NCI-H526 (cell line): ENCODE measurements at regions not wholly inside any gene's neighbourhood (a gene's known extent, or its start where the extent isn't known, plus 50 kb on each side); places are given as distances from the start of the nearest gene placed in this dataset.

Experiments used
- DNase-seq, 2 experiments: peaks; one replicate each; lab custom pipeline; 2025; lab: John Stamatoyannopoulos, UW

DNA sequence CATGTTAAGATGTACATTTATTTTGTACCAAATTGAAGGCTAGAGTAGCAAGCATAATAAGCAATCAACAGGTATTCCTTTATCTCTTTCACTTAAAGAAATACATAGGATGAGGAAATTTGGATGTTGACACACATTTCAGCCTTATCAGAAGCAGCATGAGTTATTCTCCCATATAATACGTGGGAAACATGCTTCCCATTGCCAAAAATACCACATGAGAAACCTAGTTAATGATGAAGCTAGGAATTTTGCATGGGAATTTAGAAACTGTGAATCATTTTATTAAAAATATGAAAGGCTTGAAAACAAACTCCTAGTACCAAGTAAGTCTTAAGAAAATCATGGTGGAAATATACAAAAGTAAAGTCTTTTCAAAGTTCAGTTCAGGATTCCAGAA, 751.8 kb downstream of the TSN start:
- DNase-seq, result no peak

DNA sequence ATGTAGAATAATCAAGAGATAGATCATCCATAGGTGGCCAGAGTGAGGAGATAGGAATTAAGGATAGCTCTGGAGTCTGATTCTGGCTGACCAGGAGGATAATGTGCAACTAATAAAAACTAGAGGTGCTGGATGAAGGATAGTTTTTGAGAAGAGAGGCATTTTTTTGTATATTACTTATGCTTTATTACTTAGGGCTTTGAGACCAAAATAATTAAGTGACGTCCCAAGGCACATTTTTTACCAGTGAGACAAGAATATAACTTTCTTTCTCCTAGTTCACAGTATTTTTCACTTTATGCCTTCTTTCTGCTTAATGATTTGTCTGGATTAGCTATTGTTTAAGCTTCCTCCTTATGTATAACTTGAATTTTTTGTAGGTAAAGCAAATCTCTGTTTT, 756.6 kb downstream of the TSN start:
- no peak for DNase-seq

DNA sequence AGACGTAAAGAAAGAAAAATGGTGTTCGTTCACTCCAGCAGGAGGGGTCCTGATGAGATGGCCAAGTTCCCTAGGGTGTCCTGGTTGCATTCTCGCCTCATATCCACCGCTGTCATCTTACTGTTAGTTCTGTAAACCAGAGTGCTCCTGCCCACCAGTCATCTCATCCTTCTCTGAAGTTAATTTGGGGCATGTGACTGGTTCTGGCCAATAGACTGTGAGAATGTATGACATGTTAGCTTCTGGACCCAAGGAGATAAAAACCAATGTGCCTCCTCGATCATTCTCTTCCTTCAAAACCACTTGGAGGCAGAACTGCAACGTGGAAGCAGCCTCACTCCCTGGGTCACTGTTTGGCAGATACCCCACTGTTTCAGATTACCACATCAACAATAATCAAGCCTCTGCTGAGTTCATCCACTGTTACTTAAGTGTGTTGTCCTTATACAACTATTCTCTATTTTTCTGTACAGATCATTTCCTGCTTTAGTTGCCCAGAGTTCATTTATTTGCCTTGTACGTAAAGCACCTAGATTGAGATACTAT, 759.1 kb downstream of the TSN start:
- DNase-seq, result no peak

DNA sequence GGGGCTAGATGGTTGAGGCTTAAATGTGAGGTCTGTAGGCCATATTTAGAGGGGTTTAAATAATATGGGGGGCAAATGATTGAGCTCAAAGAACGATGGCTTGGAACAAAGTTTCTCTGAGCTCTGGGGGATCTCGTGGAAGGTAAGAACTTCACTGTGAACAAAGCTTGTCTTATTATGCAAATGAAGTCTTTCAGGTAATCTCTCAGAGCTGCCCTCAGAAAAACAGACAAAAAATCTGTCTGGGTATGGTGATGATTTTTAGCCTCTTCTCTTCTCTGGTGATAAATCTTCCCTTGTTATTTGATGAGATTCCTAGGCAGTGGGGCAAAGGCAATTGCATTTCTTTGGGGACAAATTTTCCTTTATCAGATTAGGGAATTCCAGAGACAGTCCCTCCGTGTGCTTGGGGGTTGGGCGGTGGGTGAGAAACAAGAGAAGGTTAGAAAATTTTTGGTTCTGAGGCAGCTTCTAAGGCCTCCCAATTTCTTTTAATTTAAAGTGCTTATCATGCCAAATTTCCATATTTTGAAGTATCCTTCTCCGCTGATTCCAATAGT, 760.4 kb downstream of the TSN start:
- DNase-seq, result no peak

DNA sequence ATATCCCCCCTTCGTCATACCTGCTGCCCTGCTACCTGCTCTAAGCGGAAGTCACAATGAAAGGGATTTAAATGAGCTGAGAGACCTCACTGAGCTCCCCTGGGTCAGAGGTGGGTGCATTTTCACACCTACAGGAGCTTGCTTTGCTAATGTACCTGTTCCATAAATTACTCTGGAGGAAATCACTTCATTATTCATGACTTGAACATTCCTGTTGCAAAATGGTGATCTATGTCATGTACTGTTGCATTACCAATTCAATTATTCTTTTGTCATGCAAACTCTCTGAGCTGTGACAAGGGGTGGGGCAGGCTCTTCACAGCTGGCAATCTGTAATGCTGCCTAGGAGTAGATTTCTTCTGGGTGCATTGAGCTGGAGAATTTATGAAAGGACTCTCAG, 761.3 kb downstream of the TSN start:
- no peak for DNase-seq

DNA sequence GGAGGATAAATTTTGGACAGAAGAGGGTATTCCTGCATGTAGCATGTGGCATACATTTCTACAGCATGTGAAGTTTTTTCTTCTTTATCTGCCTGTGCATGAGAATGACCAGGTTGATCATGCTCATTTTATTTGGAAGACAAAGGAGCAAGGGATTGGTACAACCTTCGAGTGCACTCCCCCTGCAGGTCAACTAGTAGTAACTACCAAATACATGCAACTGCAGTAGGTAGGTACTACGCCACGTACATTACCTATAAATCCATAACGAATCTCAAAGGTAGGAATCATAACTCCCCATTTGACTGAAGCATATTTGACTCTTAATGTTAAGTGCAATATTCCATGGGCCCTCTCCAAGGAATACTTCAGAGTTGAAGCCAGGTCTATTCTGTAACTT, 763.9 kb downstream of the TSN start:
- DNase-seq, result peak in 1 of 2 experiments; percentile 35

DNA sequence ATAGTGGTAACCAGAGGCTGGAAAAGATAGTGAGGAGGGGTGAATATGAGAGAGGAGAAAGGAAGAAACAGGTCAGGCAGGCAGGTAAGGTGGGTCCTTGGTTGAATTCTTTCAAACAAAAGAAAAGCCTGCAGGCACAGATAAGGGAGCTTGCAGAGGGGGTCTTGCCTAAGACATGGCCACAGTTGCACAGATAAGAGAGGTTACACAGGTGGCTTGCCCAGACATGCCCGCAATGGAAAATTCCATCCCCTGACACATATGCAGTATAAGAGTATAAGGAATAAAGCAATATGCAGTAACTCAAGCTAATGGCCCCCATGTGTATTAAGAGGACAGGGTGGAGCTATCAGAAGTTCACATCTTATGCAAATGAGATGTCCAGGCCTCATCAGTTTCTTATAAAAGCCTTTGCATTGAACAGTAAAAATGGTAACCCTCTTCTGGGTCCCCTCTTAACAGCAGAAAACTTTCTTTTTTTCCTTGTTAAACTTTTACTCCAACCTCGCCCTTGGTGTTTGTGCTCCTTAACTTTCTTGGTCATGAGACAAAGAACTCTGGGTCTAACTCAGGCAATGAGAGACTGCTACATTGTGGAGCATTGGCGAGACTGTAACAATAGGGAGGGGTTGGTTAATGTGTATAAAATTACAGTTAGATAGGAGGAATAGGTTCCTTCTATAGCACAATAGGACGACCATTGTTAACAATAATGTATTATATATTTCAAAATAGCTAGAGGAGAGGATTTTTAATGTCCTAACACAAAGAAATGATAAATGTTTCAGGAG, 764.6 kb downstream of the TSN start:
- no peak for DNase-seq

DNA sequence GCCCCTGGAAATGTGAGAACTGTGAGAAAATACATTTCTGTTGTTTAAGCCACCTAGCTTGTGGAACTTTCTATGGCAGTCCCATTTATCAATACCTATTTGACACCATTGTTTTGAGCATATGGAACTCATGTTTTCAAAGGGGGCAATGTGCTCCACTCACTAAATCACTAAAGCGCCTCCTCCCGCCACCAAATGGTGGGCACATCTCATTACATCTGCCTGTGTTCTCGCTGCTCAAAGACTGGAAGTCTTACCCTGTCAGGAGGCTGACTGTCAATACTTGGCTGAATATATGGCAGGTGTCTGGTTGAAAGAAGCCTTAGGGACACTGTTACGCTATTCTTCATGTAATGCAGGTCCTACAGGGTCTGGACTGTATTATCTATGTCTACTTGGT, 767.7 kb downstream of the TSN start:
- no peak for DNase-seq

DNA sequence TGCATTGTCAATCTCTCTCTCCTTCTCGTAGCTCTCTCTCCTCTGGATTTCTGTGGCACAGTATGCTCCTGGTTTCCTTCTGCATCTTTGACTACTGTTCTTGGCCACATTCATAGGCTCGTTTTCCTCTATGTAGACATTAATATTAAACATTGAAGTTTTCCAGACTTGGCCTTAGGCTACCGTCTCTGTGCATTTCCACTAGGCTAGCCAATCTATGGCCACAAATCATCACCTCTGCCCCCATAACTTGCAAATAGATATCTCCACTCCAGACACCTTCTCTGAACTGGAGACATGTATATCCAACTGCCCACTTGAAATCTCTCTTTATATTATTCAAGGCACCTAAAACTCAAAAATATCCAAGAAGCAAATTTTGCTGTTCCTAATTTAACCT, 768.5 kb downstream of the TSN start:
- no peak for DNase-seq

DNA sequence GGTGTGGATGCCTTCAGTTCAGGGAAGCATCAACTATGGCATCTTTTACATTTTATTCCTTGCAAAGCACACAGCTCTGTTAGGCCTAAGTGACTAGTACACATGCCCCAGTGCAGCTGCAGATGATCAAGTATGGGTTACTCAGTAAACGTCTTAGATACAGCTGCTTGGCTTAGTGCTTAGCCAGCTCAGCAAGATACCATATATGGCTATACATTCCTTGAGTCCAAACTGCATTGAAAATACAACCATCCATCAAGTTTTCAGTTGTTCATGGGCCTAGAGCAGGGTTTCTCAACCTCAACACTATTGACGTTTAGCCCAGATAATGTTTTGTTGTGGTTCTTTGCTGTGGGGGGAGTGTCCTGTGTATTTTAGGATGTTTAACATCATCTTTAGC, 769.9 kb downstream of the TSN start:
- no peak for DNase-seq

DNA sequence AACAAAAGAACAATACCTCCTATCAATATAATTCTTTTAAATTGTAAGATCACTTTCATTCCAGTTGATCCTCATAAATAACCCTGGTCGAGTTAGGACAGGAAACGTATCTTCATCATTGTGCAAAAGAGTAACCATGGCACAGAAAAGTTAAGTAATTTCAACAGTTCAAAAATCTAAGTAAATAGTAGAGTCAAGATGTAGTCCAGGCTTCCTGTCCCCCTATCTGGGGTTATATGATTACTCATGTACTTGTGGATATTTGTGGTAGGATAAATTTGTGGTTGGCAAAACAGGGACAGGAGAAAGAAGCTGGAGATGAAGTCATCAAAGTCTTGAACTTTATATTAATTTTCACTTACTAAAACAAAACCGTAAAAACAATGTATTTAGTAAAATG, 772.6 kb downstream of the TSN start:
- no peak for DNase-seq

DNA sequence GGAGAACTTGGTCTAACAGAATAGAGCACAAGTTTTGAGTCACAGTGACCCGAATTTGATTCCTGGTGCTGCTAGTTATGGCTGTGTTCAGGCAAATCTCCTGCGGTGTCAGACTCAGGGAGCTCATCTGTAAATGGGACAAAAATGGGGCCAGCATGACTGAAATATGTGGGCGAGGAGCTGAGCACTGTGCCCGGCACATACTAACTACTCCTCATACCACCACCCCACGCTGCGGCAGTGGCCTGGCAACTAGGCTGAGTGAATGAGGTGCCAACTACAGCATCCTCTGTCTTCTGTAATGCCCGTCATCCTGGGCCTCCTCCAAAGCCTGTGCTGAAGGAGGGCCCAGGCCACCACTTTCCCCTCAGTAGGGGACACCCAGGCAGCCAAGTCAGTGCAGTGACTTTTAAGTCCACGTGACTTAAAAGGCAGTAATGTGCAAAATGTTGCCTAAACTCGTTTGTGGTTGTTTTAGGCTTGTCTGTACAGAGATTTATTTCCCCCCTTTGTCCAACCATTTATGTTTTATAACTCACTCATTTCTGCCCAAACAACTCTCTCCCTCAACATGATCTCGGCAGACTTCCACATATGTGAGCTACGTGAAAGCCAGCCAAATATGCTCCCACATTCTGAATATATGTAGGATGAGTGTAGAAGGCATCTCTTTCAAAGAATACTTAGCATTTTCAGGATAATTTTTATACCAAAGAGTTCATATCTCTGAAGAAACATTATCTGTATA, 773.7 kb downstream of the TSN start:
- no peak for DNase-seq

DNA sequence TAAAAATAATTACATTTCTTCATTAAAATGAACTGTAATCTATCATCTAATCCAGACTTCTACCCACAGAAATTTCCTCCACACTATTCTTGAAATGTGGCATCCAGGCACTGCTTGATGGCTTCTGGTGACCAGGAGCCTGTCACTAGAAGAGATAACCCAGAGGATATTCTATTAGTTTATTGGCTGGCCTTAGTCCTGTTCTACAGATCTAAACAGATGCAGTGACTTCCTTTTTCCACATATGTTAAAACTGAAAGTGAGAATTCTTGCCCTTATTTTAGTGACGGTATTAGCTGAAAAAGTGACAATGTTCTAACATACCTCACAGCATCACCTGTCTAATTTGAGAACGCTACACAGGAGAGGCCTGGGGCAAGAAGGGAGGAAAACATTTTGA, 775.4 kb downstream of the TSN start:
- DNase-seq, result no peak

DNA sequence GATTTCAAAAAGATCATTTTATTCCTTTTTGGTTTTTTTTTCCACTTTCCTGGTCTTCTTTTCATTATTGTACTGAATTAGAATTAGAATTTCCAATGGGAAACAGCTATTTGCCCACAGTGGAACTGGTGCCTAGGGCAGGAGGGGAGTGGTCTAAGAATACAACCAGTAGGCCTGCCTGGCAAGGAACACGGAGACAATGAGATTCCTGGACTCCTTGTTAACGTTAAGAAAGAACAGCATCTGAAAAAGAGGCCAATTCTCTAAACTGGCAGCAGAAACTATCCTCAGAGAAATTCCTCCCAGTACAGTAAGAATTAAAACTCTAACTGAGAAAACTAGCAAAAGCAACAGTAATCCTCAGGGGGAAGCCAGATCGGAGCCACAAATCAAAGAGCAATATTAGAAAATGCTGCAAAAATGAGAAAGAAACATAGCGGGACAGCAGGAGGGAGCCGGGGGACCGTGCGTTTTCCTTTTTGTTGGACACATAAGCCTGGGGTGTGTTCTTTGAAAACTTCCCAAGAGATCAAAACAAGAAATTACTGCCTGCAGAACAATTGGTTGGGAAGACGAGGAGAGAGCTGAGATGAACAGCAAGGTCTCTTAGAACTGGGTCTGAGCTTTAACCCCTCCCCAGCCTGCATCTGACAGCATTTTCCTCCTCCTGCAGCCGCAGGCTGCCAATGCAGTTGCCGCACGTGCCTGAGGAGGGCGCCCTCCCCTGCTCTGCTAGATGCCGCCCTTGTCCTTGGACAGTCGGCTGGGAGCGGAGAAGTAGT, 776.0 kb downstream of the TSN start:
- DNase-seq, result no peak

DNA sequence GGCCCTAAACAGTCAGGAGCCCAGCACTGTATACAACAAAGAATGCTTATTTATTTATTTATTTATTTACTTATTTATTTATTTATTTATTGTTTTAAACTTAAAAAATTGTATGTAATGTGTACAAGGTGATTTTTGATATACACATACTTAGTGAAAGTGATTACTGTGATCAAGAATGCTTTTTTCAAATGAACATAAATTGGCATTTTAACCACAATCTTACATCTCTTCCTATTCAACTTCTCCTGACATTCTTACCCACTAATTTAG, 776.6 kb downstream of the TSN start:
- DNase-seq, result no peak

DNA sequence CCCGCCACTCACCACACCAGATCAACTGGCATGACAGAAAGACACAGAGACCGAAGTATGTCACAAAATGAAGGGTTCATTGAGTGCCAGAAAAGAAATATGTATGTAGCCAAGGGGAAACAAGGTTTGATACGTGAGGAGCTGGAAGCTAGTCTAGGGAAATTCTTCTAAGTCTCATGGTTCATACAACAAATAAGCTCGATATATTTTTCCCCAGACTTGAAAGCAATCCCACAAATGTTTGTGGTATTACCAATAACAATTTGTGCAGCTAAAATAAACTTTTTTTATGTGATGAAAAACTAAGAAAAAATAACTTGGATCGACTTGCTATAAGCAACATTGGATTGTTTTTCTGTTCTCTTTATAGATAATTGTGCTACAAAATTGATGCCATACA, 777.0 kb downstream of the TSN start:
- DNase-seq, result no peak

DNA sequence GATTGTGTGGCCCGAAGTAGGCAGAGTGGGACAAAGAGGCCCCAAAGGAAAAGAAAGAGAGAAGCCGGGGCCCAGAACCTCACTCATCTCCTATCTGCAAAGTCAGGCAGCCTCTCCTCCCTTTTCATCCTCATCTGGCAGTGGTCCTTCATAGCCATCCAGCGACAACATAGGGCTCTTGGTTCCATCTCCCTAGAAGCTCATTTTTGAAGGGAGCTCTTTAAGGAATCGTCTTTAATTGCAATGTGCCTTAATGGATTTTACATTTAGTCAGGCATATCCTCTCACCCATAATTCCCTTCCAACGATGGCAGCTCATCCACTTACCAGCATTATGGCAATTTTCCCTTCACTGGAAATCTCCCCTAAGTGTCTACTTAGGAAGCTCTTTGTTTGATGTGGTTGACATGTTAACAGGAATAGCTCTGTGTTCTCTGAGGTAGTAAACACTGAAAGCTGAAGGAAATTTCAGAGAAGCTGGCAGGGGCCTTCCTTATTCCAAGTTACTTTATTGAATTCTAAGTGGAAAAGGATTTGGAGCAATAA, 780.6 kb downstream of the TSN start:
- DNase-seq, result no peak

DNA sequence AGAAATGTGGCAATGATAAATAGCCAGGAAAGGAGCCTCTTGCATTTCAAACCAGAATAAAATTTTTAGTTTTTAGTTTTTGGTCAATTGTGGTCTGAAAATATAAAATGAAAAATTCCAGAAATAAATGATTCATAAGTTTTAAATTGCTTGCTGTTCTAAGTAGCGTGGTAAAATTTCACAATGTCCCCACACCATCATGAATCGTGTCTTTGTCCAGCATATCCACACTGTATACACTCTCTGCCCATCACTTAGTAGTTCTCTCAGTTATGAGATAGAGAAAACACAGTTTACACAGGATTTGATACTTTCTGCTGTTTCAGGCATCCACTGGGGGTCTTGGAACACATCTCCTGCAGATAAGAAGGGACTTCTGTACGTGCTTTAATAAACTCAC, 783.9 kb downstream of the TSN start:
- no peak for DNase-seq

DNA sequence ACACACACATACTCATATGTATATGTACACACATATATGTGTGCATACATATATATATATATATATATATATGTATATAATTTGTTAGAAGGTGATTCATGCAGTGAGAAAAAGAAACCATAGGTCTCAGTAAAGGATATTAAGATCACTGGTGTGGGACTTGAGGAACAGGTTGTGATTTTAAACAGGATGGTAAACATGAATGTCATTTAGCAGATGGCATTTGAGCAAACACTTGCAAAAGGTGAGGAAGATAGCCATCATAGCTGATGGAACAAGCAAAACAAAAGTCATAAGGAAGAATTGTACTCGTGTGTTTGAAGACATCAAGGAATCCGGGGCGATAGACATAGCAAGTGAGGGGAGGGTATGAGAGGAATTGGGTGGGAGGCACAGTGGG, 784.5 kb downstream of the TSN start:
- no peak for DNase-seq

DNA sequence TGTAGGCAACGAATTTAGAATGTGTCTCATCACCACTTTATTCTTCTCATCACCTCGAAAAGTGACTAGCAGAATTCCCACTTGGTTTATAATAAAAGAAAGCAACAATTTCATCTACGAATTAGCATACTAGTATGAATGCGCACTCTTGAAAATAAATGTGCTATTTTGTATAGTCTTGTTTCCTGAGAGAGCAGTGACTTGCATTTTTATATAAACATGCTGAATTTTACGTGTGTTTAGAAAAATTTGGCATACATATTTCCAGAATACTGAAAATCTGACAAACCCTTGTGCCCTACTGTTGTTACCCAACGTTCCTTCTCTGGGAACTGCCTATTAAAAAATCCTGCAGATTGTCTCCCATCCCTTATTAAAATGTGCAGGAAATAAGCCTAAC, 786.8 kb downstream of the TSN start:
- DNase-seq, result no peak

DNA sequence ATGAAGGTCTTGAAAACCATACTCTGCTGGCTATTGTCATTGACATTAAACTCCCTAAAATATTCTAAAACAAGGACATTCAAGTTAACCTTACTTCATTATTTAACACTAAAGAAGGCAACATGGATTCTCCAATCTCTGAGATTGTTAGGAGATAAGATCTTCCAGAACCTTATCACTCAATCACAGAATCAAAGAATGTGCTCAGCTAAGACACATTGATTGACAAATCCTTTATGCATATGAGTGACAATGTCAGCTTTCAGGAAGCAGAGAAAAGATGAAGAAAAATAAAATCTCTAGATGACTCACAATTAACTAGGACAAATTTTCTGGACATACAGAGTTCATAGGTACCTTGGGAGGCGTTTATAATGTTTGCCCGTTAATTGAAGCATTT, 787.2 kb downstream of the TSN start:
- DNase-seq, result no peak

DNA sequence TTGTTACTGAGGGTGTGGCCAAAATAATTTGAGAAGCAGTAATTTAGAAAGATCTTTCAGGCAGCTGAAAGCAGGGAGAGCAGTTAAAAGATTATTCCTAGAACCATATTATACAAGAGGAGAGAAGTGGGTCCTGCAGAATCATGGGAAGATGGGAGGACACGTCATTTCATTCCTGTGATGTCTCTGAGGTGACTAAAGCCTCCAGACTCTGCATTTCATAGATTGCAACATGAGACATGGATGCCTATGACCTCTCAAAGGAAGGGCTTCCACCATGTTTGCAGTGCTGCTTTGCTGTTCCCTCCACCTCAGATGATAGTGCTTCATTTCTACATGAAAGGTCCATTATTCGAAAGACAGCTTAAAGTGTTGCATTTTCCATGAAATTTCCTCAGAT, 788.4 kb downstream of the TSN start:
- no peak for DNase-seq
